ENCODE measurements at regions not wholly inside any gene's neighbourhood (a gene's known extent, or its start where the extent isn't known, plus 50 kb on each side); places are given as distances from the start of the nearest gene placed in this dataset.

DNA sequence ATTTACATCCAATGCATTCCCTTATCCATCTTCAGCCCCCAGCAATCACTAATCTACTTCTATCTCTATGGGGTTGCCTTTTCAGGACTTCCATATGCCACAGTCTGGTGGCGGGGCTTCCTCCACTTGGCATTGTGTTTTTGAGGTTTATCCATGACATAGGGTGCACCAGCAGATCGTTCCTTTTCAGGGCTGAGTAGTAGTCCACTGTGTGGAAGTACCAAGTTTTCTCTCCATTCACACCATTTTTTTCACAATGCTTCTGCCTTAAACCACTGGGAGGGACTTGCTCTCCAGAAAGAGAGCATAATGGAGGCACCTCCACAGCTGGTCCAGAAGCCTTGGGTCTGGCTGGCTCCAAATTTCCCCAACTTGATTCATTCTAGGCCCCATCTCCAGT is 144.0 kb upstream of the IQSEC1 start:
- TF ChIP-seq, protein P1, sequence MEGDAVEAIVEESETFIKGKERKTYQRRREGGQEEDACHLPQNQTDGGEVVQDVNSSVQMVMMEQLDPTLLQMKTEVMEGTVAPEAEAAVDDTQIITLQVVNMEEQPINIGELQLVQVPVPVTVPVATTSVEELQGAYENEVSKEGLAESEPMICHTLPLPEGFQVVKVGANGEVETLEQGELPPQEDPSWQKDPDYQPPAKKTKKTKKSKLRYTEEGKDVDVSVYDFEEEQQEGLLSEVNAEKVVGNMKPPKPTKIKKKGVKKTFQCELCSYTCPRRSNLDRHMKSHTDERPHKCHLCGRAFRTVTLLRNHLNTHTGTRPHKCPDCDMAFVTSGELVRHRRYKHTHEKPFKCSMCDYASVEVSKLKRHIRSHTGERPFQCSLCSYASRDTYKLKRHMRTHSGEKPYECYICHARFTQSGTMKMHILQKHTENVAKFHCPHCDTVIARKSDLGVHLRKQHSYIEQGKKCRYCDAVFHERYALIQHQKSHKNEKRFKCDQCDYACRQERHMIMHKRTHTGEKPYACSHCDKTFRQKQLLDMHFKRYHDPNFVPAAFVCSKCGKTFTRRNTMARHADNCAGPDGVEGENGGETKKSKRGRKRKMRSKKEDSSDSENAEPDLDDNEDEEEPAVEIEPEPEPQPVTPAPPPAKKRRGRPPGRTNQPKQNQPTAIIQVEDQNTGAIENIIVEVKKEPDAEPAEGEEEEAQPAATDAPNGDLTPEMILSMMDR (IDR thresholded peaks at IDR 0.05), result no peak
- TF ChIP-seq POLR2A (IDR thresholded peaks at IDR 0.05), result no peak
